ENCODE measurements at regions not wholly inside any gene's neighbourhood (a gene's known extent, or its start where the extent isn't known, plus 50 kb on each side); places are given as distances from the start of the nearest gene placed in this dataset.

GRCh38 chr1:96660051-96660450, 61.5 kb upstream of the PTBP2 start:
- ATAC-seq (no peak), DNase-seq (no peak)
- Histone ChIP-seq H3K27me3 (no peaks in the 10 kb centered on the region), H3K4me3 (no peak overlapping the region), H3K27ac (no peak overlapping the region), H3K36me3 (no peaks in the 10 kb centered on the region), H3K9me3 (no peaks in the 10 kb centered on the region), H3K4me1 (no peaks in the 10 kb centered on the region)
- TF ChIP-seq CTCF (IDR thresholded peaks at IDR 0.05 in 4 of 5, conservative IDR thresholded peaks at IDR 0.05 in 1 of 5) = no peak
- TF ChIP-seq POLR2A (IDR thresholded peaks at IDR 0.05) = no peak
- intact Hi-C loops (cut with DNase I; ENCODE audit: low total_unique reads) = no loop called here
- in situ Hi-C loops (cut with MboI; ENCODE audit: low sequenced_read_pairs in 4 of 4) = no loop called here

- ATAC-seq (no peak), DNase-seq (no peak)
- intact Hi-C loops (cut with DNase I; ENCODE audit: low total_unique reads) (no loop called here), in situ Hi-C loops (cut with MboI; ENCODE audit: low sequenced_read_pairs in 4 of 4) (no loop called here)
- H3K27ac ChIP-seq = no peak overlapping the region
- TF ChIP-seq POLR2A (IDR thresholded peaks at IDR 0.05) = no peak
- TF ChIP-seq CTCF (IDR thresholded peaks at IDR 0.05 in 4 of 5, conservative IDR thresholded peaks at IDR 0.05 in 1 of 5) = no peak
- no peaks in the 10 kb centered on the region for H3K4me1 ChIP-seq
- no peaks in the 10 kb centered on the region for H3K36me3 ChIP-seq
- H3K4me3 ChIP-seq = no peak overlapping the region
- no peaks in the 10 kb centered on the region for H3K9me3 ChIP-seq
- H3K27me3 ChIP-seq = no peaks in the 10 kb centered on the region
These were observed 61.1 kb upstream of the PTBP2 start for GRCh38 chr1:96660503-96660902.

All from gastrocnemius medialis (tissue), 4 donors.